C4-2B (cell line): ENCODE measurements at regions not wholly inside any gene's neighbourhood (a gene's known extent, or its start where the extent isn't known, plus 50 kb on each side); places are given as distances from the start of the nearest gene placed in this dataset.
"Not testable (repeated sequence)": the region's sequence is repeated elsewhere in the genome, so short reads cannot be mapped to it uniquely, and the experiment has no call there.

Experiments
- H3K27ac ChIP-seq: fragments of 450-650 bp; 2 replicates; pipeline ENCODE4 v1.5.1; 2017
- ZFX ChIP-seq: fragments of 450-650 bp; IDR thresholded peaks from 2 replicates; pipeline ENCODE4 v1.6.1; 2017
- TF ChIP-seq, protein P1 (sequence below): fragments of 450-650 bp; conservative IDR thresholded peaks from 2 replicates; pipeline ENCODE4 v1.5.1; 2017; ENCODE audit warnings: mild to moderate bottlenecking

DNA sequence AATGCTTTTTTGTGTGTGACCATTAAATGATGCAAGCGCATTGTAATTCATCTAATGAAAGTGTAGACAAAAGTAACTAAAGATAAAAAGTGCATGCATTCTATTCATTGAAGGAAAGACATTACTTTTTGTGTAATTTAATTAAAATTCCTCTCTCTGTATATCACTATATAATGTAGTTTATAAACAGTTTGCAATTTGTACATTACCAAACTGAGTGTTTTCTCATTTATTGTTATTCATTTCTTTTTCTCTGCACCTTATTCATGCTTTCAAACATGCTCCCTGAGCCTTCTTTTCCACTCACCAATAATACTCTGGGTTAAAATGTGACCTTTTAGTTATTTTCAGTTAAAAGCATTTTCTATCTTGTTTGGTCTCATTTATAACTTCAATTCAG, 713.7 kb upstream of the AADAT start:
- H3K27ac ChIP-seq = no peak overlapping the region
- TF ChIP-seq, protein P1, sequence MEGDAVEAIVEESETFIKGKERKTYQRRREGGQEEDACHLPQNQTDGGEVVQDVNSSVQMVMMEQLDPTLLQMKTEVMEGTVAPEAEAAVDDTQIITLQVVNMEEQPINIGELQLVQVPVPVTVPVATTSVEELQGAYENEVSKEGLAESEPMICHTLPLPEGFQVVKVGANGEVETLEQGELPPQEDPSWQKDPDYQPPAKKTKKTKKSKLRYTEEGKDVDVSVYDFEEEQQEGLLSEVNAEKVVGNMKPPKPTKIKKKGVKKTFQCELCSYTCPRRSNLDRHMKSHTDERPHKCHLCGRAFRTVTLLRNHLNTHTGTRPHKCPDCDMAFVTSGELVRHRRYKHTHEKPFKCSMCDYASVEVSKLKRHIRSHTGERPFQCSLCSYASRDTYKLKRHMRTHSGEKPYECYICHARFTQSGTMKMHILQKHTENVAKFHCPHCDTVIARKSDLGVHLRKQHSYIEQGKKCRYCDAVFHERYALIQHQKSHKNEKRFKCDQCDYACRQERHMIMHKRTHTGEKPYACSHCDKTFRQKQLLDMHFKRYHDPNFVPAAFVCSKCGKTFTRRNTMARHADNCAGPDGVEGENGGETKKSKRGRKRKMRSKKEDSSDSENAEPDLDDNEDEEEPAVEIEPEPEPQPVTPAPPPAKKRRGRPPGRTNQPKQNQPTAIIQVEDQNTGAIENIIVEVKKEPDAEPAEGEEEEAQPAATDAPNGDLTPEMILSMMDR = no peak
- TF ChIP-seq ZFX = no peak

GRCh38 chr4:170801771-170802170, 712.0 kb upstream of the AADAT start:
- TF ChIP-seq ZFX = no peak
- TF ChIP-seq, protein P1 = no peak
- H3K27ac ChIP-seq = no peak overlapping the region

DNA sequence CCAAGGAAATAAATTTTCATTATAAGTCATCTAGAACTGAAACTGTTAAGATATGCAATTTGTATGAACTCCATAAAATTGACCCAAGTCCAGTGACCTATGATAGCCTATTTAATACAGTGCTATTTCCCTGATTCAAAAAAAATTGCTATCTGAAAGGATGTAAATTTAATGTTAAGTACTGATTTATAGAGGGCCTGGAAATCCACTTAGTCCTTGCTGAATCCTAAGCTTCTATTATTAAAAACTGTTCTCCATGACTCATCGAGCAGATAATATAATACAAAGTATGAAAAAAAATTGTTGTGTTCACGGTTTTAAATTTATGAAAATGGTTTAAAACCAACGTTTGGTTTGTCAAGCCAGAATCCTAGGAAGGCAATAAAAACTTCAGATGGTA, 704.8 kb upstream of the AADAT start:
- H3K27ac ChIP-seq = no peak overlapping the region
- TF ChIP-seq ZFX = no peak
- TF ChIP-seq, protein P1 = no peak

DNA sequence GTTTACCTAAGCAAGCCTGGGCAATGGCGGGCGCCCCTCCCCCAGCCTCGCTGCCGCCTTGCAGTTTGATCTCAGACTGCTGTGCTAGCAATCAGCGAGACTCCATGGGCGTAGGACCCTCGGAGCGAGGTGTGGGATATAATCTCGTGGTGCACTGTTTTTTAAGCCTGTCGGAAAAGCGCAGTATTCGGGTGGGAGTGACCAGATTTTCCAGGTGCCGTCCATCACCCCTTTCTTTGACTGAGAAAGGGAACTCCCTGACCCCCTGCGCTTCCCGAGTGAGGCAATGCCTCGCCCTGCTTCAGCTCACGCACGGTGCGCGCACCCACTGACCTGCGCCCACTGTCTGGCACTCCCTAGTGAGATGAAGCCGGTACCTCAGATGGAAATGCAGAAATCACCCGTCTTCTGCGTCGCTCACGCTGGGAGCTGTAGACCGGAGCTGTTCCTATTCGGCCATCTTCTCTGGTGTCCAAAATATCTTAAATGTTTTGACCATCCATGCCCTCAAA, 698.8 kb upstream of the AADAT start:
- not testable (repeated sequence) for H3K27ac ChIP-seq

DNA sequence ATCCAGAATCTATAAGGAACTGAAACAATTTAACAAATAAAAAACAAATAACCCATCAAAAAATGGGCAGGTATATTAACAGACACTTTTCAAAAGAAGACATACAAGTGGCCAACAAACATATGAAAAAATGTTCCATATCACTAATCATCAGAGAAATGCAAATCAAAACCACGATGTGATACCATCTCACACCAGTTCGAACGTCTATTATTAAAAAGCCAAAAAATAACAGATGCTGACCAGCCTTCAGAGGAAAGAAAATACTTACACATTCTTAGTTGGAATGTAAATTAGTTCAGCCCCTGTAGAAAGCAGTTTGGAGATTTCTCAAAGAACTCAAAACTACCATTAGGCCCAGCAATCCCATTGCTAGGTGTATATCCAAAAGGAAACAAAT, 687.9 kb upstream of the AADAT start:
- TF ChIP-seq ZFX = no peak
- TF ChIP-seq, protein P1 = no peak
- no peak overlapping the region for H3K27ac ChIP-seq

DNA sequence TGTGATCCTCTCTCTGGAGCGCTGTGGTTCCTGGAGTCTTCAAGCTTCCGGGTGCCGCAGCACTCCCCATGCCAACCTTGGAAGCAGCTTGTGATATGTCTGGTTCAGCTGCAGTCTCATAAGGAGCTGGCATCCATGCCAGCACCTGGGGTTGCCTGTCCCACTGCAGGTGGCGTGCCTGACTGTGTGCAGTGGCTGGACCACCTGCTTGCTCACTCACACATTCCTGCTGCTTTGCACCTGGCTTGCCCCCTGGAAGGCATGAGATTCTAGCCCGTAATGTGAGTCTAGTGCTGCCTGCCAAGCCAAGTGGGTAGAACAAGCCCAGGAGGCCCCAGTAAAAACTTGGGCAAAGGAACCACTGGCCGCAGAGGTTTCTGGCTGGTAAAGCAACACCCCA, 687.2 kb upstream of the AADAT start:
- TF ChIP-seq, protein P1 = no peak
- no peak for TF ChIP-seq ZFX
- H3K27ac ChIP-seq = no peak overlapping the region

DNA sequence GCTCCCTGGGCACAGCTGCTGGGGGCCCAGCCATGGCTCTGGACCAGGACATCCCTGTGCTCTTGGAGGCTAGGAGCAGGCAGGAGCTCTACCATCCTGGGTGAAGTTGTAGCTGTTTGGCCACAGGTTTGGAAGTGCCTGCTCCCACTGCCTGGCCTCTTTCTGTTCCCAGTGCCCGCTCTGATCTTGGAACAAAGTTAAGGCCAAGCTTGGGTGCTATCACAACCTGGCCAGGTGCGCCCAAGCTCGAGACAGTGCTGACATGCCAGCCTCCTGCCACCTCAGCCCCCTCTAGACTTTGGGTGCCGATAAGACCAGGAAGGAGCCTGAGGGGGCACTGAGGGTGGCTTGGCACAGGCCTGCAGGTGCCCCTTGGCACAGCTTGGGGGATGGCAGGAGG, 686.1 kb upstream of the AADAT start:
- H3K27ac ChIP-seq = no peak overlapping the region
- no peak for TF ChIP-seq ZFX
- TF ChIP-seq, protein P1 = no peak

DNA sequence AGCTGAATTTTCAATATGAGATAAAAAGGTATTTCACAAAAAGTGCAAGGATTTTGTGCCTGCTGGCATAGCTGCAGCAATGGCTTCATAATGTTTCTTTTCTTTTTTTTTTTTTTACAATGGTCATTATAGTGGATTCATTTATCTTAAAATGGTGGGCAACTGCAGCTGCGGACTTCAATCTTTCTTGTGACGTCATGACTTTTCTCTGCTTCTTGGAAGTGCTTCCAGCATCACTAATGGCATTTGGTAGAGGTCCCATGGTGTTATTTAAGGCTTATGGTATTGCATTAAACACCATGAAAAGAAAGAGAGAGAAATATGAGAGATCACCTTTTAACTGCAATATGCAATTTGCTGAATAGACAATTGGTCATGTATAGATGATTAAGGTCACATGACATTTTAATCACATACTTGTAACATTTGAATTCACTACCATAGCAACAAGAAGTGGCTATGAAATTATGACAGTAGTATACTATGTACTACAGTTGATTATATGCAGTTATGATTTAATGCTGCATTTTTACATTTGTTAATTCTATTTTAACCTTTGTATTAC, 684.0 kb upstream of the AADAT start:
- TF ChIP-seq, protein P1 = no peak
- TF ChIP-seq ZFX = no peak
- no peak overlapping the region for H3K27ac ChIP-seq
